Stomach smooth muscle (tissue), 2 donors: ENCODE measurements at regions not wholly inside any gene's neighbourhood (a gene's known extent, or its start where the extent isn't known, plus 50 kb on each side); places are given as distances from the start of the nearest gene placed in this dataset.

Experiments
- H3K27ac ChIP-seq: one replicate; pipeline ENCODE4 v1.7.0; 2013; ENCODE audit warnings: mild to moderate bottlenecking, low read length, inconsistent platforms
- H3K27me3 ChIP-seq, 2 donors: one replicate each; pipeline ENCODE4 v1.7.0; 2013; ENCODE audit warnings: low read length in 2 of 2; ENCODE audit not compliant: insufficient read depth in 2 of 2, control insufficient read depth in 1 of 2
- H3K36me3 ChIP-seq, 2 donors: one replicate each; pipeline ENCODE4 v1.7.0; 2013; ENCODE audit warnings: low read length in 2 of 2; ENCODE audit not compliant: control insufficient read depth in 2 of 2, insufficient read depth in 2 of 2
- H3K4me1 ChIP-seq: one replicate; pipeline ENCODE4 v1.7.0; 2013; ENCODE audit warnings: low read length; ENCODE audit not compliant: control insufficient read depth, insufficient read depth
- H3K4me3 ChIP-seq, 2 donors: one replicate each; pipeline ENCODE4 v1.7.0; 2013; ENCODE audit warnings: low read length in 2 of 2
- H3K9ac ChIP-seq, 2 donors: one replicate each; pipeline ENCODE4 v1.7.0; 2013; ENCODE audit warnings: low read length in 2 of 2, mild to moderate bottlenecking in 1 of 2
- H3K9me3 ChIP-seq, 2 donors: one replicate each; pipeline ENCODE4 v1.7.0; 2013; ENCODE audit warnings: low read length in 2 of 2; ENCODE audit not compliant: control insufficient read depth in 2 of 2
- donor health status: healthy.
- donor health status: Pancreatic carcinoma.

- H3K4me3 ChIP-seq, result no peak overlapping the region
- no peaks in the 10 kb centered on the region for H3K9me3 ChIP-seq
- H3K9ac ChIP-seq, result no peak overlapping the region
- no peaks in the 10 kb centered on the region for H3K27me3 ChIP-seq
- H3K4me1 ChIP-seq, result peaks cover 38% of the 10 kb centered on the region
- no peaks in the 10 kb centered on the region for H3K36me3 ChIP-seq
- no peak overlapping the region for H3K27ac ChIP-seq
These were observed 58.9 kb upstream of the FAM20C start for GRCh38 chr7:133470-133869.

DNA sequence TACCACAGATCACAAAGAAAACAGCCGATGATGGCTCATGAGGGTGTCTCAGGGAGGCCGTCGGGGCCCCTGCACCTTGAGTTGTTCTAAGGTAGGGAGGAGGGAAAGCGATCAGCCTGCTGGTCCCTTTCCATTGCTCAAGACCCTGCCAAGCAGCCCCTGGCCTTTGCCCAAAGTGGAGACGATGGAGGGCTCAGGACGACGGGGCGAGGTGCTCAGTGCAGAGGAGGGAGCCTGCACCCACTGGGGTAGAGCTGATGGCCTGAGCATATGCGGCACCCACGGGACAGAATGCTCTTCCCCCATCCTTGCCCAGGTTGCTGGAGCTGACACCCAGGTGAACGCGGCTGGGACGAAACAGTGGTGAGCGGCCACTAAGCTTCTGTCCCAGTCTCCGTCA is 58.3 kb upstream of the FAM20C start:
- no peaks in the 10 kb centered on the region for H3K27me3 ChIP-seq
- no peak overlapping the region for H3K27ac ChIP-seq
- H3K4me3 ChIP-seq, result no peak overlapping the region
- no peaks in the 10 kb centered on the region for H3K36me3 ChIP-seq
- no peak overlapping the region for H3K9ac ChIP-seq
- H3K9me3 ChIP-seq, result no peaks in the 10 kb centered on the region
- peaks cover 33% of the 10 kb centered on the region for H3K4me1 ChIP-seq

DNA sequence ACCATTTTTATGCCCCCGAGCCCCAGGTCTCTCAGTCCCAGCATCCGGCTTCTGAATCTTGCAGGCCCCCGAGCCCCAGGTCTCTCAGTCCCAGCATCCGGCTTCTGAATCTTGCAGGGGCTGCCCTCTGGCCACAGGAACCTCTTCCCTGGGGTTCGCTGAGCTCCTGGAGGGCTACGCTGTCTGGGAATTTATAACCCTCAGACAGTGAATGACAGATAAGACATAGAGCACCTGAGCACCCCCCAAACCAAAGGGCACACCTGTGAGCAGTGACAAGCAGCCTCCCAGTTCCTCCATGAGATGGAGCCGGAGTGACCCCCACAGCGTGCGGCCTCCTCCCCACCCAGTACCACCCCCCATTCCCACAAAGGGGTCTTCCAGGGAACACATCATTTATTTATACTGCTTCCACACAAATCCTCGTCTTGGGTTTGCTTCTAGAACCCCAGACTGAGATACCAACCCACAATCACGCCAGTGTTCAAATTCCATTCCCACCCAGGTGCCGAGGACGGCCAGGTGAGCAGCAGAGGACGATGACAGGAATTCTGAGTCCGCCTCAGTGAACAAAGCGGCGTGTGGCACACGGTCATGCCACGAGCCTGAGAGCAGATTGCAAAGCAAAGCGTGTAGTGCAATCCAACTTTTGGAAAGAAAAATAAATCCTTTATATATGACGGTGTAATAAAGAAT is 57.7 kb upstream of the FAM20C start:
- no peaks in the 10 kb centered on the region for H3K9me3 ChIP-seq
- H3K27ac ChIP-seq, result no peak overlapping the region
- H3K36me3 ChIP-seq, result no peaks in the 10 kb centered on the region
- H3K4me3 ChIP-seq, result no peak overlapping the region
- H3K9ac ChIP-seq, result no peak overlapping the region
- no peaks in the 10 kb centered on the region for H3K27me3 ChIP-seq
- peaks cover 27% of the 10 kb centered on the region for H3K4me1 ChIP-seq

DNA sequence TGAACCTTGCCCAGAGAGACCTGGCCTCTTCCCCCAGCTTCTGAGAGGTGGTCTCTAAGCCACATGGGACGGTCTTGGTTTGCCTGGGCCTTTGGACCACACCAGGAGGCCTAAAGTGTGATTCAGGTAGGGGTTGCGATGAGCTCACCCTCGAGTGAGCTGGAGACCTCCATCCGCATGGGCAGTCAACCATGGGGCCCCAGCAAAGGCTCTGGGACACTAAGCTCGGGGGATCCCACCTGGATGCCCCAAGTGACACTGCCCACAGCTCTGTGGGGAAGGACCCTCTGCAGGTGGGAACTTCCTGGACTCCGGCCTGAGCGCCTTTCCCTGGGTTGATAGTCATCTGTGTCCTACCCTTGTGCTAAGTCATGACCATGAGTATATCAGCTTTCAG is 57.1 kb upstream of the FAM20C start:
- peaks cover 21% of the 10 kb centered on the region for H3K4me1 ChIP-seq

DNA sequence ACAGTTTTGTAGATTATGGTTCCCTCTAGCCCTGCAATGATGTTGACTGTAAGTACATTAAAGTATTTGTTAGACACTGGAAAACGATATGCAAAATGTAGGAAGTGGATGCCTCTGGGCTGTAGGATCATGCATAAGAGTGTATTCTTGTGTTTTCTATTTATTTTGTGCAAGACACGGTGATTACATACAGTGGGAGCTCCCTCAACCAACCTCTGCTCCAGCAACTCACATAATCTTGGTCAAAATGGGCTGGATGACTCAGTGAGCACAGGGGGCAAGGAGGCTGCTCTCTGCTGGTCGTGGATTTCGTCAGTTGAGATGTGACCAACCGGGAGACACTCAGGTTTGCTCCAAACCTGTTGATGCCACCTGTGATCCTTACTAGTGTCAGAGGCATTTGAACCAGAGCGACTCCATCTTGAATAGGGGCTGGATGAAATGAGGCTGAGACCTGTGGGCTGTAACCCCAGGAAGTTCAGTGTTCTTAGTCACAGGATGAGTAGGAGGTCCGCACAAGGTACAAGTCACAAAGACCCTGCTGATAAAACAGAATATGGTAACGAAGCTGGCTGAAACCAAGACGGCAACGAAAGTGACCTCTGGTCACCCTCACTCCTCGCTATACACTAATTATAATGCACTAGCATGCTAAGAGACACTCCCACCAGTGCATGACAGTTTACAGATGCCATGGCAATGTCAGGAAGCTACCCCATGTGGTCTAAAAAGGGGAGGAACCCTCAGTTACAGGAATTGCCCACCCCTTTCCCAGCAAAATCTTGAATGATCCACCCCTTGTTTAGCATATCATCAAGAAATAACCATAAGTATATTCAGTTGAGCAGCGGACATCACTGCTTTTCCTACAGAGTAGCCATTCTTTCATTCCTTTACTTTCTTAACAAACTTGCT is 56.4 kb upstream of the FAM20C start:
- H3K27me3 ChIP-seq, result no peaks in the 10 kb centered on the region
- no peaks in the 10 kb centered on the region for H3K9me3 ChIP-seq
- no peak overlapping the region for H3K4me3 ChIP-seq
- no peak overlapping the region for H3K9ac ChIP-seq
- H3K4me1 ChIP-seq, result peaks cover 17% of the 10 kb centered on the region
- no peak overlapping the region for H3K27ac ChIP-seq
- no peaks in the 10 kb centered on the region for H3K36me3 ChIP-seq

More for the DNA sequence above, 57.1 kb upstream of the FAM20C start:
- H3K27me3 ChIP-seq, result no peaks in the 10 kb centered on the region
- no peaks in the 10 kb centered on the region for H3K9me3 ChIP-seq
- no peak overlapping the region for H3K27ac ChIP-seq
- H3K9ac ChIP-seq, result no peak overlapping the region
- no peak overlapping the region for H3K4me3 ChIP-seq
- no peaks in the 10 kb centered on the region for H3K36me3 ChIP-seq

GRCh38 chr7:137094-137891 is 55.1 kb upstream of the FAM20C start:
- H3K27me3 ChIP-seq, result no peaks in the 10 kb centered on the region
- peaks cover 16% of the 10 kb centered on the region for H3K4me1 ChIP-seq
- no peaks in the 10 kb centered on the region for H3K36me3 ChIP-seq
- H3K9ac ChIP-seq, result no peak overlapping the region
- no peak overlapping the region for H3K27ac ChIP-seq
- no peak overlapping the region for H3K4me3 ChIP-seq
- H3K9me3 ChIP-seq, result no peaks in the 10 kb centered on the region

GRCh38 chr7:139131-139530 is 53.2 kb upstream of the FAM20C start:
- Histone ChIP-seq H3K27me3 (no peaks in the 10 kb centered on the region), H3K4me3 (no peak overlapping the region), H3K9me3 (no peaks in the 10 kb centered on the region), H3K27ac (no peak overlapping the region), H3K4me1 (peaks cover 24% of the 10 kb centered on the region), H3K9ac (no peak overlapping the region), H3K36me3 (no peaks in the 10 kb centered on the region)

GRCh38 chr7:139561-140243 is 52.7 kb upstream of the FAM20C start:
- H3K4me1 ChIP-seq, result peaks cover 24% of the 10 kb centered on the region
- no peak overlapping the region for H3K9ac ChIP-seq
- H3K4me3 ChIP-seq, result no peak overlapping the region
- no peaks in the 10 kb centered on the region for H3K36me3 ChIP-seq
- H3K27me3 ChIP-seq, result no peaks in the 10 kb centered on the region
- no peak overlapping the region for H3K27ac ChIP-seq
- no peaks in the 10 kb centered on the region for H3K9me3 ChIP-seq

DNA sequence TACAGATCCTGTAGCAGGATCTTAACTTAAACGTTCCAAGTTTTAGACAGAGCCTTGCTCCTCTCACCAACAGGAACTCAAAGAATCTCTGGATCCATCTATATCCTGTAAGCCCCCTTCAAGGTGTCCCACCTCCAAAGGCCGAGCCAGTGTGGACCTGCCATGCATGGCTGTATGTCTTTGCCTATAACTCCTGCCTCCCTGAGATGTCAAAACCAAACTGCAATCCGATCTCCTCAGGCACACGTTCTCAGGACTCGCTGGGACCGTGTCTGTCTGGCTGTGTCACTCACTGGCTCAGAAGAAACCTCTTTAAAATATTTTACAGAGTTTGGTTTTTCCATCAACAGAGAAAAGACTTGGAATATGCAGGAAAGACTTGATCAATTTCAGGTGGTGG is 51.4 kb upstream of the FAM20C start:
- H3K9me3 ChIP-seq, result no peaks in the 10 kb centered on the region
- H3K36me3 ChIP-seq, result no peaks in the 10 kb centered on the region
- H3K4me3 ChIP-seq, result no peak overlapping the region
- peaks cover 24% of the 10 kb centered on the region for H3K4me1 ChIP-seq
- H3K9ac ChIP-seq, result no peak overlapping the region
- no peak overlapping the region for H3K27ac ChIP-seq
- no peaks in the 10 kb centered on the region for H3K27me3 ChIP-seq

DNA sequence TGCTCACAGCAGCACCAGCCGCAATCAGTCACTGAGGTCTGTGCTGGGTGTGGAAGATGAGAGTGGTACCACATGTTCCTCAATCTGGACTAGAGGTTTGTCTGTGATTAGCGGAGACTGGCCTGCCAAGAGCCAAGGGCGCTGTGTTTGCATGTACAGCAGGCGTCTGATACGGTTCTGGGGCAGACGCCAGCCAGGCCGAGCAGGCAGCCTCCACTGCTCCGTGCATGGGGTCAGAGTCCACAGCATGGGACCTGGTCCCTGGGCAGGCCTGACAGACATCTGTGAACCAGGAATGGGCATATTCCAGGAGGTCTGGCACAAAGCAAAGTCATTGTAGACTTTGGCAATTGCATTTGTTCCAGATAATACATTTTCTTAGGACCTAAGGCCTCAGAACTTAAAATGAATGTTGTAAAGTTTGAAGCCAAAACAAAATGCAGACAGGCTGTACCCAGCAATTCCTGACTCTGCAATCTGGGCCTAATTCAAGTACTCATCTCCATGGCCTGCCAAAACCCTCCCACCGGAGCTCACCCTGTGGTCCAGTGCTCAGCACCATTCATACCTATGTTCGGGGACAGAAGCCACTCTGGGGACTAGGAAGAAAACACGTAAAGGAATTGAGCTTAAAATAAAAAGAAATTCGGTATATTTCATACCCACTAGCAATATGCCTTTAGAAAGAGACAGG is 50.0 kb upstream of the FAM20C start:
- Histone ChIP-seq H3K27ac (peak overlapping the region; percentile 77), H3K9me3 (no peaks in the 10 kb centered on the region), H3K36me3 (no peaks in the 10 kb centered on the region), H3K4me1 (peaks cover 24% of the 10 kb centered on the region), H3K4me3 (no peak overlapping the region), H3K27me3 (no peaks in the 10 kb centered on the region), H3K9ac (no peak overlapping the region)
